ENCODE measurements at regions not wholly inside any gene's neighbourhood (a gene's known extent, or its start where the extent isn't known, plus 50 kb on each side); places are given as distances from the start of the nearest gene placed in this dataset.
"Not testable (repeated sequence)": the region's sequence is repeated elsewhere in the genome, so short reads cannot be mapped to it uniquely, and the experiment has no call there.

GRCh38 chr14:37650356-37651037, 55.1 kb downstream of the TTC6 start:
- H3K4me3 Mint-ChIP-seq = no peak overlapping the region
- H3K27ac Mint-ChIP-seq = no peak overlapping the region
- no peaks in the 10 kb centered on the region for H3K27me3 Mint-ChIP-seq
- no peaks in the 10 kb centered on the region for H3K36me3 Mint-ChIP-seq (ENCODE audit: low read depth)
- no peaks in the 10 kb centered on the region for H3K4me1 Mint-ChIP-seq (ENCODE audit: low read depth)
- H3K9me3 Mint-ChIP-seq = peaks cover 5% of the 10 kb centered on the region

GRCh38 chr14:37652042-37652441, 56.6 kb downstream of the TTC6 start:
- no peaks in the 10 kb centered on the region for H3K36me3 Mint-ChIP-seq (ENCODE audit: low read depth)
- H3K9me3 Mint-ChIP-seq = peaks cover 9% of the 10 kb centered on the region
- H3K4me1 Mint-ChIP-seq (ENCODE audit: low read depth) = no peaks in the 10 kb centered on the region
- no peak overlapping the region for H3K27ac Mint-ChIP-seq
- H3K27me3 Mint-ChIP-seq = no peaks in the 10 kb centered on the region
- no peak overlapping the region for H3K4me3 Mint-ChIP-seq

- Mint-ChIP-seq H3K4me3 (no peak overlapping the region), H3K27me3 (no peaks in the 10 kb centered on the region), H3K27ac (no peak overlapping the region), H3K9me3 (peaks cover 4% of the 10 kb centered on the region), H3K4me1 (ENCODE audit: low read depth) (no peaks in the 10 kb centered on the region), H3K36me3 (ENCODE audit: low read depth) (no peaks in the 10 kb centered on the region)
Observed at GRCh38 chr14:37655418-37655817, 60.0 kb downstream of the TTC6 start.

- H3K36me3 Mint-ChIP-seq (ENCODE audit: low read depth) = no peaks in the 10 kb centered on the region
- H3K4me3 Mint-ChIP-seq = no peak overlapping the region
- H3K27me3 Mint-ChIP-seq = no peaks in the 10 kb centered on the region
- no peaks in the 10 kb centered on the region for H3K4me1 Mint-ChIP-seq (ENCODE audit: low read depth)
- peaks cover 14% of the 10 kb centered on the region for H3K9me3 Mint-ChIP-seq
- no peak overlapping the region for H3K27ac Mint-ChIP-seq
Observed at GRCh38 chr14:37658156-37658555, 62.7 kb downstream of the TTC6 start.

- Mint-ChIP-seq H3K4me3 (no peak overlapping the region), H3K27me3 (no peaks in the 10 kb centered on the region), H3K4me1 (ENCODE audit: low read depth) (no peaks in the 10 kb centered on the region), H3K36me3 (ENCODE audit: low read depth) (no peaks in the 10 kb centered on the region), H3K9me3 (peaks cover 10% of the 10 kb centered on the region), H3K27ac (no peak overlapping the region)
Observed at GRCh38 chr14:37663498-37663897, 68.1 kb downstream of the TTC6 start.

GRCh38 chr14:37665479-37665878, 70.0 kb downstream of the TTC6 start:
- Mint-ChIP-seq H3K4me3 (no peak overlapping the region), H3K9me3 (peaks cover 14% of the 10 kb centered on the region), H3K4me1 (ENCODE audit: low read depth) (no peaks in the 10 kb centered on the region), H3K27me3 (no peaks in the 10 kb centered on the region), H3K27ac (no peak overlapping the region), H3K36me3 (ENCODE audit: low read depth) (no peaks in the 10 kb centered on the region)

- Mint-ChIP-seq H3K9me3 (peaks cover 14% of the 10 kb centered on the region), H3K27me3 (no peaks in the 10 kb centered on the region), H3K4me3 (no peak overlapping the region), H3K36me3 (ENCODE audit: low read depth) (no peaks in the 10 kb centered on the region), H3K4me1 (ENCODE audit: low read depth) (no peaks in the 10 kb centered on the region), H3K27ac (no peak overlapping the region)
Observed at GRCh38 chr14:37665951-37666350, 70.5 kb downstream of the TTC6 start.

GRCh38 chr14:37668646-37669045, 73.2 kb downstream of the TTC6 start:
- Mint-ChIP-seq H3K27ac (no peak overlapping the region), H3K4me3 (no peak overlapping the region), H3K36me3 (ENCODE audit: low read depth) (no peaks in the 10 kb centered on the region), H3K9me3 (peaks cover 5% of the 10 kb centered on the region), H3K4me1 (ENCODE audit: low read depth) (no peaks in the 10 kb centered on the region), H3K27me3 (no peaks in the 10 kb centered on the region)

GRCh38 chr14:37669242-37669641, 73.8 kb downstream of the TTC6 start:
- H3K9me3 Mint-ChIP-seq = peaks cover 5% of the 10 kb centered on the region
- H3K36me3 Mint-ChIP-seq (ENCODE audit: low read depth) = no peaks in the 10 kb centered on the region
- H3K4me3 Mint-ChIP-seq = no peak overlapping the region
- no peaks in the 10 kb centered on the region for H3K4me1 Mint-ChIP-seq (ENCODE audit: low read depth)
- no peaks in the 10 kb centered on the region for H3K27me3 Mint-ChIP-seq
- no peak overlapping the region for H3K27ac Mint-ChIP-seq

- no peak overlapping the region for H3K4me3 Mint-ChIP-seq
- H3K36me3 Mint-ChIP-seq (ENCODE audit: low read depth) = no peaks in the 10 kb centered on the region
- H3K4me1 Mint-ChIP-seq (ENCODE audit: low read depth) = no peaks in the 10 kb centered on the region
- H3K27me3 Mint-ChIP-seq = no peaks in the 10 kb centered on the region
- peaks cover 5% of the 10 kb centered on the region for H3K9me3 Mint-ChIP-seq
- no peak overlapping the region for H3K27ac Mint-ChIP-seq
Observed at GRCh38 chr14:37673439-37673838, 78.0 kb downstream of the TTC6 start.

- H3K27ac Mint-ChIP-seq = no peak overlapping the region
Observed at GRCh38 chr14:37678916-37679315, 83.5 kb downstream of the TTC6 start.

GRCh38 chr14:37681486-37681885, 86.1 kb downstream of the TTC6 start:
- Mint-ChIP-seq H3K27me3 (no peaks in the 10 kb centered on the region), H3K4me1 (ENCODE audit: low read depth) (no peaks in the 10 kb centered on the region), H3K36me3 (ENCODE audit: low read depth) (no peaks in the 10 kb centered on the region), H3K4me3 (no peak overlapping the region), H3K27ac (no peak overlapping the region), H3K9me3 (peaks cover 5% of the 10 kb centered on the region)

More at GRCh38 chr14:37678916-37679315, 83.5 kb downstream of the TTC6 start:
- no peaks in the 10 kb centered on the region for H3K4me1 Mint-ChIP-seq (ENCODE audit: low read depth)
- H3K9me3 Mint-ChIP-seq = peaks cover under 1% of the 10 kb centered on the region
- H3K27me3 Mint-ChIP-seq = no peaks in the 10 kb centered on the region
- H3K36me3 Mint-ChIP-seq (ENCODE audit: low read depth) = no peaks in the 10 kb centered on the region
- H3K4me3 Mint-ChIP-seq = no peak overlapping the region

GRCh38 chr14:37692680-37693079, 97.3 kb downstream of the TTC6 start:
- not testable (repeated sequence) for H3K4me3 Mint-ChIP-seq; H3K27me3 Mint-ChIP-seq; H3K27ac Mint-ChIP-seq; H3K4me1 Mint-ChIP-seq (ENCODE audit: low read depth); H3K36me3 Mint-ChIP-seq (ENCODE audit: low read depth)
- H3K9me3 Mint-ChIP-seq = peaks cover 27% of the 10 kb centered on the region

- peaks cover 27% of the 10 kb centered on the region for H3K9me3 Mint-ChIP-seq
- not testable (repeated sequence) for H3K4me3 Mint-ChIP-seq; H3K36me3 Mint-ChIP-seq (ENCODE audit: low read depth); H3K27ac Mint-ChIP-seq; H3K27me3 Mint-ChIP-seq; H3K4me1 Mint-ChIP-seq (ENCODE audit: low read depth)
Observed at GRCh38 chr14:37693420-37693819, 98.0 kb downstream of the TTC6 start.

- H3K9me3 Mint-ChIP-seq = peaks cover 29% of the 10 kb centered on the region
- H3K36me3 Mint-ChIP-seq (ENCODE audit: low read depth) = no peaks in the 10 kb centered on the region
- H3K4me3 Mint-ChIP-seq = no peak overlapping the region
- H3K27ac Mint-ChIP-seq = no peak overlapping the region
- no peaks in the 10 kb centered on the region for H3K27me3 Mint-ChIP-seq
- H3K4me1 Mint-ChIP-seq (ENCODE audit: low read depth) = no peaks in the 10 kb centered on the region
Observed at GRCh38 chr14:37695866-37696265, 100.4 kb downstream of the TTC6 start.

- no peak overlapping the region for H3K27ac Mint-ChIP-seq
- no peak overlapping the region for H3K4me3 Mint-ChIP-seq
- H3K36me3 Mint-ChIP-seq (ENCODE audit: low read depth) = no peaks in the 10 kb centered on the region
- no peaks in the 10 kb centered on the region for H3K27me3 Mint-ChIP-seq
- no peaks in the 10 kb centered on the region for H3K4me1 Mint-ChIP-seq (ENCODE audit: low read depth)
- H3K9me3 Mint-ChIP-seq = peaks cover 22% of the 10 kb centered on the region
Observed at GRCh38 chr14:37697489-37698121, 102.2 kb downstream of the TTC6 start.
